Spleen (tissue), 7 donors: ENCODE measurements at regions not wholly inside any gene's neighbourhood (a gene's known extent, or its start where the extent isn't known, plus 50 kb on each side); places are given as distances from the start of the nearest gene placed in this dataset.

ENCODE experiments used
- CTCF ChIP-seq, 11 experiments: fragments of 200-600 bp in 7 of 11; fragments of 450-650 bp in 4 of 11; sonication (generic) in 4 of 11; IDR thresholded peaks in 8 of 11; conservative IDR thresholded peaks in 3 of 11; 1 replicate in 7 of 11; 2 replicates in 4 of 11; pipeline versions ENCODE4 v1.4.0 to v1.8.0; 2016 to 2021; ENCODE audit warnings: antibody characterized with exemption in 11 of 11, inconsistent platforms in 4 of 11, mild to moderate bottlenecking in 1 of 11
- POLR2A ChIP-seq, 3 donors: fragments of 450-650 bp; IDR thresholded peaks; one replicate each; pipeline ENCODE4 v1.5.1; 2017; ENCODE audit warnings: antibody characterized with exemption in 3 of 3, mild to moderate bottlenecking in 1 of 3
- donor health status: DM: no; HTN: no; CAD: no; lungs with moderate emphysema.
- donor health status: DM: no; HTN: no; CAD: no.
- donor health status: DM: no; HTN: no; CAD: no.

- TF ChIP-seq POLR2A (IDR thresholded peaks at IDR 0.05) = no peak
- TF ChIP-seq CTCF (IDR thresholded peaks at IDR 0.05 in 8 of 11, conservative IDR thresholded peaks at IDR 0.05 in 3 of 11) = no peak
These were observed 951.3 kb downstream of the STIM2 start for GRCh38 chr4:27811948-27812347.
